ENCODE measurements at regions not wholly inside any gene's neighbourhood (a gene's known extent, or its start where the extent isn't known, plus 50 kb on each side); places are given as distances from the start of the nearest gene placed in this dataset.

DNA sequence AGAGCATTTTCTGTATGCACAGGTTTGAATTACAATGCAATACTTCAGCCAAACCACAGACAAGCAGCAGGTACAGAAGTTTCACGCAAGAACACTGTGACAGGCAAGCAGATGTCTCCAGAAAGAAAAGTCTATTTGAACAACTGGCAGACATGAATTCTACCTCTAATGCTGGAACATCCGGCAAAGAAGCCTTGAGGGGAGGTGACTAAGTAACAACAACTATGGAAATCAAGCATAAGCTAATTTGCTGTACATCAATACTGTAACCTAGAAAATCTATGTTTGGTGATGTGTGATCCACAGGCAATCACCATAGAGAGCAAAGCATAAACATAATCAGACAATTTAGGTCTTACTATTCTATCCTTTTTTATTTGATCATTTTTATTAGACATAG, 65.5 kb downstream of the PLK2 start:
- TF ChIP-seq, protein P1, sequence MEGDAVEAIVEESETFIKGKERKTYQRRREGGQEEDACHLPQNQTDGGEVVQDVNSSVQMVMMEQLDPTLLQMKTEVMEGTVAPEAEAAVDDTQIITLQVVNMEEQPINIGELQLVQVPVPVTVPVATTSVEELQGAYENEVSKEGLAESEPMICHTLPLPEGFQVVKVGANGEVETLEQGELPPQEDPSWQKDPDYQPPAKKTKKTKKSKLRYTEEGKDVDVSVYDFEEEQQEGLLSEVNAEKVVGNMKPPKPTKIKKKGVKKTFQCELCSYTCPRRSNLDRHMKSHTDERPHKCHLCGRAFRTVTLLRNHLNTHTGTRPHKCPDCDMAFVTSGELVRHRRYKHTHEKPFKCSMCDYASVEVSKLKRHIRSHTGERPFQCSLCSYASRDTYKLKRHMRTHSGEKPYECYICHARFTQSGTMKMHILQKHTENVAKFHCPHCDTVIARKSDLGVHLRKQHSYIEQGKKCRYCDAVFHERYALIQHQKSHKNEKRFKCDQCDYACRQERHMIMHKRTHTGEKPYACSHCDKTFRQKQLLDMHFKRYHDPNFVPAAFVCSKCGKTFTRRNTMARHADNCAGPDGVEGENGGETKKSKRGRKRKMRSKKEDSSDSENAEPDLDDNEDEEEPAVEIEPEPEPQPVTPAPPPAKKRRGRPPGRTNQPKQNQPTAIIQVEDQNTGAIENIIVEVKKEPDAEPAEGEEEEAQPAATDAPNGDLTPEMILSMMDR (IDR thresholded peaks at IDR 0.05): no peak
- H3K4me1 ChIP-seq (ENCODE audit: control insufficient read depth, insufficient read depth, low read length): no peaks in the 10 kb centered on the region
- DNase-seq: no peak
- WGBS (ENCODE audit: insufficient coverage): 87% methylated on average over 2 of the region's 2 CpGs
- no peak overlapping the region for H3K27ac ChIP-seq (ENCODE audit: low read length)
- H3K27me3 ChIP-seq (ENCODE audit: control insufficient read depth, insufficient read depth, low read length): no peaks in the 10 kb centered on the region
- H3K4me1 Mint-ChIP-seq: no peaks in the 10 kb centered on the region
- H3K4me3 Mint-ChIP-seq: no peak overlapping the region
- no peaks in the 10 kb centered on the region for H3K36me3 ChIP-seq (ENCODE audit: control insufficient read depth, insufficient read depth, low read length)
- no peaks in the 10 kb centered on the region for H3K9me3 ChIP-seq (ENCODE audit: control insufficient read depth, insufficient read depth, low read length)
- H3K9me3 Mint-ChIP-seq: no peaks in the 10 kb centered on the region
- H3K4me3 ChIP-seq (ENCODE audit: low read length): no peak overlapping the region
- H3K27me3 Mint-ChIP-seq (ENCODE audit: low read depth in 2 of 2): peaks cover 0 to 4% of the 10 kb centered on the region in 2 donors
- intact Hi-C loops (cut with micrococcal nuclease): no loop called here
- ATAC-seq: no peak
- no peak overlapping the region for H3K27ac Mint-ChIP-seq
- no peaks in the 10 kb centered on the region for H3K36me3 Mint-ChIP-seq

DNA sequence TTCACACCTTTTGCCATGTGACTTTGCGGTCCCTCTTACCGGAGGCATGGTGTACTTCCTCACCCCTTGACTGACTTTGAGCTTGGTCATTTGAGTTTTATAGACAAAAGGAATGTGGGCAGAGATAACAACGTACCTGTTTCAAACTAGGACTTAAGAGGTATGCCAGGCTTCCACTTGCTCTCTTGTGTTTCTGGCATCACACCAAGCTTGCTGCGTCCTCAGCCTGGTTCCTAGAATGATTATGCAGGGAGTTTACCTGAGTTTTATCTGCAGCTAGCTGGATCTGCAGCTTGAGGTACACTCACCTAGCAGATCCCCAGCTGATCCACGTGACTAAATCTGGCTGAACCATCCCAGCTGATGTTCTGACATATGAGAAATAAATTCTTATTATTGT, 66.2 kb downstream of the PLK2 start:
- no peaks in the 10 kb centered on the region for H3K36me3 Mint-ChIP-seq
- Histone ChIP-seq H3K4me1 (ENCODE audit: control insufficient read depth, insufficient read depth, low read length) (no peaks in the 10 kb centered on the region), H3K36me3 (ENCODE audit: control insufficient read depth, insufficient read depth, low read length) (no peaks in the 10 kb centered on the region), H3K9me3 (ENCODE audit: control insufficient read depth, insufficient read depth, low read length) (no peaks in the 10 kb centered on the region), H3K27ac (ENCODE audit: low read length) (no peak overlapping the region), H3K4me3 (ENCODE audit: low read length) (no peak overlapping the region), H3K27me3 (ENCODE audit: control insufficient read depth, insufficient read depth, low read length) (no peaks in the 10 kb centered on the region)
- H3K4me1 Mint-ChIP-seq: no peaks in the 10 kb centered on the region
- peaks cover 0 to 4% of the 10 kb centered on the region in 2 donors for H3K27me3 Mint-ChIP-seq (ENCODE audit: low read depth in 2 of 2)
- DNase-seq: no peak
- WGBS (ENCODE audit: insufficient coverage): 87% methylated on average over 5 of the region's 5 CpGs
- no peak for ATAC-seq
- TF ChIP-seq, protein P1 (IDR thresholded peaks at IDR 0.05): no peak
- H3K4me3 Mint-ChIP-seq: no peak overlapping the region
- intact Hi-C loops (cut with micrococcal nuclease): no loop called here
- H3K27ac Mint-ChIP-seq: no peak overlapping the region
- H3K9me3 Mint-ChIP-seq: no peaks in the 10 kb centered on the region

DNA sequence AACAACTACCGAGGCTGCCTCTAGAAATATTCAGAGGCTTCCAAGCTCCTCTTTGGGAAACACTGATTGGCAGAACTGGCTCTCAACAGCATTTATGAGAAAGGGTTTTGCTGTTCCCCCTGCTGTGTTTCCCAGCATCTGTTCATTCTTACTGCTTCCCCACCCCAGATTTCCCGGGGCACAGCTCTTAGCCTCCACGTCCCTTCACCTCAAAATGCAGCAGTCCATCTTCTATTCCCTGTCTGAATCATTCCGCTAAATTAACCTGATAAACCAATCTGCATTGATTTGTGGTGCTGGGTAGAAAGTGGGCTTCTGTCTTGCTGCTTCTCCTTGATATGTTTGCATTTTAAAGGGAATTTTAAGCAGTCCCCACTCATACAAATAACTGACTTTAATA, 67.4 kb downstream of the PLK2 start:
- Mint-ChIP-seq H3K36me3 (no peaks in the 10 kb centered on the region), H3K27ac (no peak overlapping the region), H3K27me3 (ENCODE audit: low read depth in 2 of 2) (peaks cover 0 to 4% of the 10 kb centered on the region in 2 donors), H3K4me1 (no peaks in the 10 kb centered on the region), H3K4me3 (no peak overlapping the region), H3K9me3 (no peaks in the 10 kb centered on the region)
- TF ChIP-seq, protein P1 (IDR thresholded peaks at IDR 0.05): no peak
- no peaks in the 10 kb centered on the region for H3K4me1 ChIP-seq (ENCODE audit: control insufficient read depth, insufficient read depth, low read length)
- WGBS (ENCODE audit: insufficient coverage): 92% methylated on average over 4 of the region's 4 CpGs
- ATAC-seq (no peak), DNase-seq (no peak)
- H3K27me3 ChIP-seq (ENCODE audit: control insufficient read depth, insufficient read depth, low read length): no peaks in the 10 kb centered on the region
- H3K36me3 ChIP-seq (ENCODE audit: control insufficient read depth, insufficient read depth, low read length): no peaks in the 10 kb centered on the region
- H3K27ac ChIP-seq (ENCODE audit: low read length): no peak overlapping the region
- intact Hi-C loops (cut with micrococcal nuclease): no loop called here
- no peaks in the 10 kb centered on the region for H3K9me3 ChIP-seq (ENCODE audit: control insufficient read depth, insufficient read depth, low read length)
- H3K4me3 ChIP-seq (ENCODE audit: low read length): no peak overlapping the region

- H3K9me3 ChIP-seq (ENCODE audit: control insufficient read depth, insufficient read depth, low read length): no peaks in the 10 kb centered on the region
- H3K27me3 Mint-ChIP-seq (ENCODE audit: low read depth in 2 of 2): peaks cover 0 to 7% of the 10 kb centered on the region in 2 donors
- H3K9me3 Mint-ChIP-seq: peaks cover 3 to 8% of the 10 kb centered on the region in 2 donors
- H3K4me1 ChIP-seq (ENCODE audit: control insufficient read depth, insufficient read depth, low read length): no peaks in the 10 kb centered on the region
- no peak overlapping the region for H3K27ac ChIP-seq (ENCODE audit: low read length)
- TF ChIP-seq, protein P1 (IDR thresholded peaks at IDR 0.05): no peak
- no peak for ATAC-seq
- intact Hi-C loops (cut with micrococcal nuclease): no loop called here
- no peaks in the 10 kb centered on the region for H3K27me3 ChIP-seq (ENCODE audit: control insufficient read depth, insufficient read depth, low read length)
- H3K4me1 Mint-ChIP-seq: no peaks in the 10 kb centered on the region
- H3K27ac Mint-ChIP-seq: no peak overlapping the region
- DNase-seq: no peak
- no peak overlapping the region for H3K4me3 Mint-ChIP-seq
- H3K36me3 Mint-ChIP-seq: no peaks in the 10 kb centered on the region
- 95% methylated on average over 2 of the region's 2 CpGs for WGBS (ENCODE audit: insufficient coverage)
- no peak overlapping the region for H3K4me3 ChIP-seq (ENCODE audit: low read length)
- no peaks in the 10 kb centered on the region for H3K36me3 ChIP-seq (ENCODE audit: control insufficient read depth, insufficient read depth, low read length)
Observed at GRCh38 chr5:58383448-58383847, 76.4 kb downstream of the PLK2 start.
